ENCODE measurements at regions not wholly inside any gene's neighbourhood (a gene's known extent, or its start where the extent isn't known, plus 50 kb on each side); places are given as distances from the start of the nearest gene placed in this dataset.

DNA sequence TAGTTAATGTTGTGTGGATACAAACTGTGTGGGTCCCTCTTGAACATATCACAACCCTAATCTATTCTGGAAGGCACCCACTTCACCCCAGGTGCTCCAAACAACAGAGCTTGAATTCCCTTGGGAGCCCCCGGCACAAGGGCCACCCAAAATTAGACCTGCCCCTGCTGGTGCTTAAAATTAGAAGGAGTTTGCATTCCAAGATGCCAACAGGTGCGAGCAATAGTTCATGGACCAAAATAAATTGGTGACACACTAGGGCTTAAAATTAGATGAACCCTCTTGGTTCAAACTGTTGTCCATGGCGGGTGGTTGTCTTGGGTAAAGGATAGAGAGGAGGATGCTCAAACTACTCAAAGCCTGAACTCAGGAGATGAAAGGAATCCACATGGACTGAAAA is 291.5 kb downstream of the MN1 start:
- TF ChIP-seq, protein P1, sequence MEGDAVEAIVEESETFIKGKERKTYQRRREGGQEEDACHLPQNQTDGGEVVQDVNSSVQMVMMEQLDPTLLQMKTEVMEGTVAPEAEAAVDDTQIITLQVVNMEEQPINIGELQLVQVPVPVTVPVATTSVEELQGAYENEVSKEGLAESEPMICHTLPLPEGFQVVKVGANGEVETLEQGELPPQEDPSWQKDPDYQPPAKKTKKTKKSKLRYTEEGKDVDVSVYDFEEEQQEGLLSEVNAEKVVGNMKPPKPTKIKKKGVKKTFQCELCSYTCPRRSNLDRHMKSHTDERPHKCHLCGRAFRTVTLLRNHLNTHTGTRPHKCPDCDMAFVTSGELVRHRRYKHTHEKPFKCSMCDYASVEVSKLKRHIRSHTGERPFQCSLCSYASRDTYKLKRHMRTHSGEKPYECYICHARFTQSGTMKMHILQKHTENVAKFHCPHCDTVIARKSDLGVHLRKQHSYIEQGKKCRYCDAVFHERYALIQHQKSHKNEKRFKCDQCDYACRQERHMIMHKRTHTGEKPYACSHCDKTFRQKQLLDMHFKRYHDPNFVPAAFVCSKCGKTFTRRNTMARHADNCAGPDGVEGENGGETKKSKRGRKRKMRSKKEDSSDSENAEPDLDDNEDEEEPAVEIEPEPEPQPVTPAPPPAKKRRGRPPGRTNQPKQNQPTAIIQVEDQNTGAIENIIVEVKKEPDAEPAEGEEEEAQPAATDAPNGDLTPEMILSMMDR (IDR thresholded peaks at IDR 0.05): no peak
- TF ChIP-seq POLR2A (IDR thresholded peaks at IDR 0.05) (no peak), EP300 (IDR thresholded peaks at IDR 0.05) (no peak)
